Activated T-cell treated with anti-CD3 and anti-CD28 coated beads for 4 hours (primary cell): ENCODE measurements at regions not wholly inside any gene's neighbourhood (a gene's known extent, or its start where the extent isn't known, plus 50 kb on each side); places are given as distances from the start of the nearest gene placed in this dataset.

Experiments used
- DNase-seq: peaks from one replicate; pipeline ENCODE4 v3.0.0-alpha.2; 2020

DNA sequence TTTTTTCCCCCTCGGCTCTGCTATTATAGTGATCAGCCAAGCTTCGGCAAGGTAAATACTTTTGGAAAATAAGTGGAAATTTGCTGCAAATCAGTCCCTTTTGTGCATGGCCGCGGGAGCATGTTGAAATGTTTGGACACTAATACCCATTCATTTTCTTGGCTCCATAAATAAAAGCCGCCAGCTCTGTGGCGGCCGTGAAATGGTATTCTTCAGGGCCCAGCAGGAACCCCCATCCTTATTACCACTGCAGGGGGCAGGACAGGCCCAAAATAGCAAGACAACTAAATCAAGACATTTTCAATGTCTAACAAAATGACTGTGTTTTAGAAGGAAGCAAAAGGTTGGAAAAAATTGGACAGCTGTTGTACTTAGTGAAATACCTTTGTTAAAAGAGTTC, 362.3 kb downstream of the NR2F2 start:
- DNase-seq: no peak

DNA sequence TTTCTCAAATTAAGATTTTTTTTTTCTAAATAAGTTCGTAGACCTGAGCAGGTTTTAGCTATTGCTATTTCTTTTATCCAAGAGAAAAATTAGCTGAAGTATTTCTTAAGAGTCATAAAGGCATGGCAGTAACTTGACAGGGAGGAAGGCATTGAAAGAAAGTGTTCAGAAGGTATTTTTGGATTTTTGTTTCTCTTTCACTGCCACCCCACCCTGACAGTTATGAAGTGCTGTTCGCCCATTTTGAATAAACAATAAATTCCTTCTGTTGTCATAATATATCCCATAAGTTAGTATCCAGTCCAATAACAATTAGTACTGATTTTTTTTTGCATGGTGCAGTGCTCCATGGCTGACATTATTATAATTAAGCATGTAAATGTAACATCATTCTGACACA, 363.0 kb downstream of the NR2F2 start:
- no peak for DNase-seq

DNA sequence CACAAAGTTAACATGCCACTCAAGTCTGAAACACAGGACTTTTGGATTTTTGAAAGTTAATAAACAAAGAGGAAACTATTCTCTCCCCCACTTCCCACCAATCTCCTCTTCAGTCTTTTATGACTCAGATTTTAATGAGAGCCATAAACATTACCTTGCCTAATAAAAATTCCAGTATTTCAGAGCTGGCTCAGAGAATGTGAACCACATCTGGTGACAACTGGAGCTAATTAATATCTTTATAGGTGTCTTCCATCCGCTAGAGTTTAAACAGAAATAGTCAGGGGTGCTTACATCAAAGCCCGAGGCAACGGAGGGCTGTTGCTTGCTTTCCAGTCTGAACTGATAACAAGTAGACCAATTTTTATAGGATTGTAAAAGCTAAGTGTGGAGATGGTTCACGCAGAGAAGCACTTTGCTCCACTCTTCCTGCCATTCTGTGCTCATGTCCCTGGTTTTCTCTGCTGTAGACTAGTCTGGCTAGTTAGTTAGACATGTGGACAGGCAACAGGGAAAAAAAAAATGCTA, 363.6 kb downstream of the NR2F2 start:
- no peak for DNase-seq

DNA sequence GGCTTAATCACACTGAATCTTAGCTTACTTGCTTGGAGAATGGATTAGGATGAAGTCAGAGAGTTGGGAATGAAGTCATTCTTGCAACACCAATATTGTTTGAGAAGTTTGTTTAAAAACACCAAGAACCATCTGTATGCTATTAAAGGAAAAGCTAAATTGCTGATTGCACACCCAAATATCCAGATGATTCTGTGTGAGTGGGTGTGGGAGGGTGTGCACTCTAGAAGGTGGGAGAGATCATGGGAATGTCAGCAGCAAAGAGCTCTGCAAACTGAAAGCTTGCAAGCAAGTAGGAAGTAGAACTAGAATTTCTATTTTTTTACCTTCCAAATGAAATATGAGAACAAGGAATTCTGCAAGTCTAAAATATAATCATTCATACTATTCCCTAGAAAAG, 364.9 kb downstream of the NR2F2 start:
- no peak for DNase-seq

DNA sequence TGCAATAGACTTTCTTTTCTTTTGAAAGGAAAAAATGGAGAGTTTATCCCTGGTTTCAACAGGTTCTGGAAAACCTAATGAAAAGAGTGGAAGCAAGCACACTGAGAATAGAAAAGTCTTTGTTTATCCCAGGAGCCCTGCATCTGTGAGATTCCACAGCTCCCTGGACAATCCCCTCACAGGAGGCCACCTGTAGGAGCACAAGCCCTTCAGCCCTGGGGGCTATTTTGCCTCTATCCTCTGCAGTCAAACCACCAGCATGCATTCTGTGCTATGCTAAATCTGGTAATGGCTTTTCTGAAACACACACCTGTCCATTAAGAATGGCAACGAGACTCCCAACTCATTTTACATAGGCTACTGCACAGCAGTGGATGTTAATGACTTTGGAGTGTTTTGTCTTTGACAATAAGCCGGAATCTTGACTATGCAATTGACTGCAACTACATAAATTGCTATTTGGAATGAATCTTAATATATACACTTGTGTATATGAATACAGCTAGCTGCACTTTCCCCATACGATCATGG, 369.4 kb downstream of the NR2F2 start:
- DNase-seq: no peak

DNA sequence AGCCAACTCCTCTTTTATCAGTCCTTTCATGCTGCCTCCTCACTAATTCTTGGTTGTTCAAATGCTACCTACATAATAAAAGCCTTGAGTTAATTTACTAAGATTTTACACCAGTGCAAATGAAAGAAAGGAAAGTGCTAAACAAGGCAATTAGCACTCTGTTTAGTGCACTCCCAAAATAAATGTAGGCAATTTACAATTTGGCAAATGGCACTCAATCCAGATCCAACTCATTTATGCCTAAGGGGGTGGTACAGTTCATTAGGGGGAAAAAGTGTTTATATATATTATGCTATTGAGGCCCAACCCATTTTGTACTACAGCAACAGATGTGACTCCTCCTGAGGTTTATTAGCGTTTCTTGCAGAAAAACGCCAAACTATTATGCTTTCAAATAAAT, 370.1 kb downstream of the NR2F2 start:
- no peak for DNase-seq

DNA sequence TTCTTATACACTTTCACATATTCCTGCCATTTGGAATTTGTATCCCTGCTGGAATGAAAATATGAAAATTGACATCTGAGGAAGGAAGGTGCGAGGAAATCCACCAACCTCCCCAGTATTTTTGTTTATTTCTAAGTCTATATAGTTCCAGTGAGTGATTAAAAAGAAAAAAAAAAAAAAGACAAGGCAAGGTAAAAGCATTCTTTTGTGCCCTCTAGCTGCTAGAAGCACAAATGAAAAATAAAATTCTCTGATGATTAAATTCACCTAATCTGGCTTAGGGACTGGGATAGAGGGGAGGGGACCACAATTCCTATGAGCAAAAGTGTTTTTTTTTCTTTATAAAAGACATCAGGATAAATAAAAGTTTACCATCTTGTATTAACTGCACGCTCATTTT, 370.9 kb downstream of the NR2F2 start:
- no peak for DNase-seq

DNA sequence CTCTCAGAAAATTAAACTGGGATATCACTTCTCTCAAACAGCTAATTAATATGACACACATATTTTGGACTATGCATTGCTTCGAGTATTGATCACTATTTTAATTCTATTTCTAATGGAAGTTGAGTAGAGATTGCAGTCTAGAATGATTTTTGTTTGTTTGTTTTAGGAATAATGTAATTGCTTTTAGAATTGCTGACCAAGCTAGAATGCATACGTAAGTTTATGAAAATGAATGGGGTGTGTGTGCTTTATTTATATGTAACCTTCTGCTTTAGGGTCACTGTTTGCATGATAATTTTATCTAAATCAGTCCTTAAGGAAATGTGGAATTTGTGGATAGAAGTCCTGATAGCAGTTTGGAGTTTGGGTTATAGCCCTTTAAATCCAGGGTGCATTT, 371.4 kb downstream of the NR2F2 start:
- DNase-seq: no peak

DNA sequence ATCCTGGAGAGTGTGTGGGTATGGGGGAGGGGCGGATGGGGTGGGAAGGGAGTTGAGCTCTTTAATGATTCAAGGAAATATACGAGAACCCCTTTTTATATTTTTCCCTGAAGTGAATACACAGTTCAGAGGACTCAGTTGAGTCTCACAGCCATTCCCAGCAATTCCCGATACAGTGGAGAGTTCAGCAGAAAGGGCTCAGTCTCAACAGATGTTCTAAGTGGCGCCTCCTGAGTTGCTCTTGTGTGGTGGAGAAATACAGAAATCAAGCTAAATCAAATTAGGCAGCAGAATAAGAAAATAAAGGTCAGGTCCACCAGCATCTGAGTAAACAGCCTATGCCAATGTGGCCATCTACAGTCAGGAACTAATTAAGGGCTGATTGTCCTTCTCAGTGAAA, 372.1 kb downstream of the NR2F2 start:
- DNase-seq: no peak

DNA sequence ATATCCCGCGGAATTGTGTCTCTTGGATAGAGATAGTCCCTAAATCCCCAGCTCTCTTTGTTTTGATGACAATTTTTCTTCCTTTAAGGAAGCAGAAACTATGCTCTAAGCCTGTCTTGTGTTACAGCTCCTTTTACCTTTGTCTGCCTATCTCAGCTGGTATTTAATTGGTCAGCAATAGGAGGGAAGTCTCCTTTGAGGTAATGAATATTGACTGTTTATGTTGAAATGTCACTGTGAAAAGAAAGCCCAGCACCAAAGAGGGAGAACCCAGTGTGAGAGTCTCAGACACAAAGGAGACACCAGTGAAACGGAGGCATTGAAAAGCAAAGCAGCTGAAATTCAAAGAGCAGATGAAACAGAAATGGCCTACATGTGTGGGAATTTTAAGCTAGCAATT, 372.6 kb downstream of the NR2F2 start:
- DNase-seq: no peak

DNA sequence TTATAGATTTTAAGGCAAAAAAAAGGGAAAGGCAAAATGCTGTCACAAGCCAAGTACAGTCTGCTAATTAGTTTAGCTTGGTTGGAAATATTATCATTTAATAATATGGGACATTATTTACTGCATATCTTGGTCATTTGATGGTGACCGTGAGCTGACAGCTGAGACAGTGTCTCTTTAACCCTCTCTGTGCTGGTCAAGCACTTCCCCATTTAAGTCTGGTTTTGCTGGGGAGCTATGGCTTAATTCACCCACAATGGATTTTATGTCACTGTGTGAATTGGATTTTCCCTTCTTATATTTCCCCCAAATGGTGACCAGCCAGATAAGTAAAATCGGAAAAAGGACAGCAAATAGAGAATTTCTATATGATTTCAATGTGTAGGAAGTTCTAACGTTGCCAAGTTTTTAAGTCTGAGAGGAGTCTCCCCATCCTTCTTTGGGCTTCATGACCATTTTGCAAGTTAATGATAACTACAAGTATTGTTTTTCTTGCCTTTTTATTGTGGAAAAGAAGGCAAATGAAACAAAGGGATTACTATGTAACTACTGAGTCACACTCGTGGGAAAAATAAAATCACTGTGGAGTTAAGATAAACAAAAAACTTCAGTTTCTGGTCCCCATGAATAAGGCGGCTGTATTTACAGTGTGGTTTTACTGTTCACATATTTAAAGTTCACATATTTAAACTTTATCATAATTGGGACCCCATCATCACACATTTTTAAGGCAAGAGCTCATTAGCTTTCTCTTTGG, 373.5 kb downstream of the NR2F2 start:
- no peak for DNase-seq

DNA sequence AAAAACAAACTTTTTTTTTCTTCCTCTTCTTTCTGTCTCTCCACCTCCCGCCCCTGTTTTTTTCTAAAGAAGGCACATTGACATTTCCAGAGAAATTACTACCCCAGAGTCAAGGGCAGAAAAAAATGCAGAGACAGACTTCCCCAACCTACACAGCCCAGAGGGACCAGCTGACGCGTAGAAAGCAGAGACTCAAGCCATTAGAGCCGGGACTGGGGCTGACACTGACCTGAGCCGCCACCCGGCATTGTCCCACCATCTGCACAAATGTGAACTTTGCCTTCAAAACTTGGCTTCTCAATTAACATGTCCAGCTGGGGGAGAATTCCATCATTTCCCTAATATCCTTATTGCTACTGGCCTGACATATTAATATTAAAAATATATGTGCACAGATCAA, 385.6 kb downstream of the NR2F2 start:
- DNase-seq: no peak

DNA sequence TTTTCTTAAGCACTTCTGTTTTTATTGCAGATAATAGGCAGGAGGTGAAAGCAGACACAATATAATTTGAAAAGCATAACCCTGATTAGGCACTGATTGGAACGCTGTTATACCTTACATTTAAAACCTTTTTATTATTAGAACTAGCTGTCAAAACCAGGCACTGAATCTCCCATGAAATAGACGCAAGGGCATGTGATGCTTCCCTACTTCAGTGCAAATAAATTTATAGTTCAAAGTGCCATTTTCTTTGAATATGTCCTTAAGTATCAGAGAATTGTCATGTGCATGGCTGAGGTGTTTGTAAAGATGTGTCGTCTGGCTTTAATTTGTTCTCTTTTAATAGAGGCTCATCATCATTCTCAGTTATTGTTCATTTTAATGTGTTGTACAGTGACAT, 386.0 kb downstream of the NR2F2 start:
- DNase-seq: no peak

DNA sequence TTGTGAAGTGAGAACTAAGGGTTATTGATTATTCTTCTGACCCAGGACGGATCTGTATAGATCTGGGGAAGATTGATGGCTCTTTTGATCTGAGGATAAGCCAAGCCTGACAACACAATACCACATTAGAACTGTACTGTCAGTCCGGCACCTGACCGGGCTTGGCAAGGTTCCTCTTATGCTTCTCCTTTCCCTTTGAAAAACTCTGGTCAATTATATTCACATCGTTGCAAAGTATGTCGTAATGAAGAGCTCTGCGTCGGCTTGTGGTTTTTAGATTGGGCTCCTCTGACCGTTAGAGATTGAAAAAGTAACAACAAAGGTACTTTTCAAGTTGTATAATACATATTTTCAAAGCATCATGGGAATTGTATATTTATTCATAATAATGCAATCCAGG, 389.8 kb downstream of the NR2F2 start:
- no peak for DNase-seq

DNA sequence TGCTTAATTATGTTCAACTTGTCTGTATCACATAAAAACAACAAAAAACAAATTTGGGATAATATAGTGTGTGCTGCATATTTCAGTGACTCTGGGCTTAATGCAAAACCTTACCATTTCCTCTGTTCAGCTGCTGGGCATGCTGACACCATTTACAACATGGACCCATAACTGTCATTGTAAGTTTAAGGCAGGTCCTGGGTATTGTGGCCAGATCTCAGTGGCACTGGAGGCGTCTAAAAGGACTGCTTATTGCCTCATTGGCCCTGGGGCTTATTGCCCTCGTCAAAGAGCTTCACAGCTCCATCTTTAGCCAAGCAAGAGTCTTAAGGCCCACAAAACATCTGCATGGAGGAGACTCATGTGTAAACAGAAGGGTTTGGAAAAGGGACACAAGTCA, 390.2 kb downstream of the NR2F2 start:
- DNase-seq: no peak

DNA sequence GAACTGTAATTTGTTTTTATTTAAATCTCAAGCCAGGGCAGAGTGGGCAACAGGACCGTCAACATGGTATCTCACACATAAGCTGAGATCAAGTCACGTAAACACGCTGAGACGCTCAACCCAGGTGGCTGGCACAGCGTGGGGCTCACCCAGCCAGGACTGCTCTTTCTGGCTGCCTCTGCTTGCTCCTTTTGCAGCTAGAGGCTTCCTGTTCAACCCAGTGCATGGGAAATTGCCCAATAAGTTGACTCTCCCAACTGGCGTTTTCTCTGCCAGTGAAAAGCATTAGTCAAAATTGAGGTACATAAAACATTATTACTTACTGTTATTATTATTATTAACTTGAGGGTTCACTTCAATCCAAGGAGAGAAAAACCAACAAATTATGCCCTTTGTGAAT, 398.1 kb downstream of the NR2F2 start:
- DNase-seq: no peak

DNA sequence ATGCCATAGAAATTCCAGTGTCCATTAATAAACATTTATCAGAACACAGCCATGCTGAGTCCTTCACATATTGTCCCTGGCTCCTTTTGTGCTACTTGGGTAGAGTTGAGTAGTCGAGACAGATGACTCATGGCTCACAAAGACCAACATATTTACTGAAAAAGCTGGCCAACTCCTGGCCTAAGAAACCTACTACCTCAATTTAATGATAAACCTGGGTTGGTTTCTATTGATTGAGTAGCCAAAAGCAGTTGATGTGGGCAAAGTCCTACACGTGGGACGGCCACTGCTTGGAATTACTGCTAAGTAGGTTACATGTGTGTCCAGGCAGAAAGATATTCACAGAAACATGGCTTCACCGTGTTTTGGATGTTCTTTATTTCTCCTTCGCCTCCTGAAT, 402.2 kb downstream of the NR2F2 start:
- no peak for DNase-seq

DNA sequence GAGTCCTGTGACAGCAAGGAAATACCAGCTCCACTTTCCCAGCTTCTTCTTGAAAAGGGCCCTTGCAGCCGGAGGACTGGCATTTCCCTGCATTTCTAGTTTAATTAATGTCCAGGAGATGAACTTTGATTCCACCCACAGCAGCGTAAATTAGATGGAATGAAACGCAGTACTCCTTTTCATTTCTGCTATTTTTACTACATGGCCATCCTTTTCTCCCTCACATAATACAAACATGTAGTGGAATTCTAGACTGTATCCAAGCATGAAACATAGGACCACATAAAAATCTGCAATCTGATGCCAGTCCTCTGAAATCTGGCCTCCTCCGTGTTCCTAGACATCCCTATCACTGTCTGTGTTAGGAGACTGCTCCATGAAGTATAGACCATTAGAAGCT, 403.2 kb downstream of the NR2F2 start:
- no peak for DNase-seq

DNA sequence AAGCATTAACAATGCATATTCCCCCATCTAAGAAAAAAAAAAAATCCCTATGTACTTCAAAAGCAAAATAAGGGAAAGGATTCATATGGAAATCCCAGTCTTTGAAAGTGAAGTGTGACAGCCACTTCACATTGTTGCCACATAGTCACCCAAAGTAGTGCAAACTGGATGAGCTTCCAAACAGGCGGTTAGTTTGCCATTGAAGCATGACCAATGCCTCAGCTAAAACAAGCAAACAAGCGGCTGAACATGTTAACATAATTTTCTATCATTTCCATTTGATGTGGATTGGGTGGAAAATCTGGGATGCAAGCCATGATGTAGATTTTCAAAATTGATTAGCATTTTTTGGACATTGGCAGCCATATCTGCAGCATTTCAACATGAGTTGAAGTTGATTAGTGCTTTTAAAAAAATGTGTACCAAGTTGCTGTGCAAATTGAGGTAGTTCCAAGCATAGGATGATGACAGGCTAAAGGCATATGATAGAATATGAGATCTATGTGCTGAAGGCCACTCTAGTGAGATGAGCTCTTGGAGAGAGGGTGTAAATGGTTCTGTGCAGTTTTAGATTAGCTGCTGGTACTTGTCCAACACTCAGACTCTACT, 405.2 kb downstream of the NR2F2 start:
- no peak for DNase-seq

DNA sequence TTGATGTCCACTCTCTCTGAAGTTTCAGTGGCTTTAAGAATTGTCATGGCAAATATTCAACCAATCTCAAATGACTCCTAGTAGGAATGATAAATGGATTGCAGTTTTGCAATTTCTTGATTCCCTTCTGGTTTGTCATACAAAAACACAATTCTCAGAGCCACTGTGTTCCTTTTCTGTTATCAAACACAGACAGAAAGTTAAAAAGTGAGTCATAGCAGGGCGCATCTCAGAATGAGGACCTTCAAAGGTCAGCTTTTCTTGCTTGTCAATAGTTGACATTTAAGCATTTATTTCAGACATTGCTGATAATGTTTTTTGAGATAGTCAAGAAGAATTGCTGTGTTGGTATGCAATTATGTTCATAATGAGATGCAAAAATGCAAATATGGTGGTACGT, 405.9 kb downstream of the NR2F2 start:
- DNase-seq: no peak

DNA sequence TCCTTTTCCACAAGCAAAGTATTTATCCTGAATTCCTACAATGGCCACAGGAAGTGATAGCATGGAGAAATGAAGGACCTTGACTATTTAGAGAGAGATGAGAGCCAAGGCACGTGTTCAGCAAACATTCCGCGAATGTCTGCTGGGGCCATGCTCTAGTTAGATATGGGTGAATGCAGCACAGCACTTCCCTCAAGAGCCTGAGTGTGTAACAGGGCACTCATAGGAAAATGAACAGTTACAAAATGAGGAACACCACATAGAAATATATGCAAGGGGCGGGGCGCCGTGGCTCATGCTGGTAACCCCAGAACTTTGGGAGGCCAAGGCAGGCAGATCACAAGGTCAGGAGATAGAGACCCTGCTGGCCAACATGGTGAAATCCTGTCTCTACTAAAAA, 406.9 kb downstream of the NR2F2 start:
- no peak for DNase-seq

DNA sequence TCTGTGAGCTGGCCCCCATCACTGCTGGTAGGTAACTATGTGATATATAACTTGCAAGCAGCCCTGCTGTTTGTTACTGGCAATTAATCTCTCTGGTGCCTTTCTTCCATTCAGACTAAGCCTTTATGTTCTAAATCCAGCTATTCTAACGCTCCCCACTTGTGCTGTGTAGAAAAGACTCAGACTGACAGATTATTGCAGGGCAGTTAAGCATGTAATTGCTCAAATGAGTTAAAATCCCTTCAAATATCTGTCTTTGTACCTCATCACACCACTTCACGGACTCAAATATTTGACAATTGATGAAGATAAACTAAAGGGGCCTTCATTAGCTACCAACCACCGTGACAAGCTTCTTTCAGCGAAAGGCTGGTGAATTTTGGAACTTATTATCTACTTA, 416.2 kb downstream of the NR2F2 start:
- no peak for DNase-seq

DNA sequence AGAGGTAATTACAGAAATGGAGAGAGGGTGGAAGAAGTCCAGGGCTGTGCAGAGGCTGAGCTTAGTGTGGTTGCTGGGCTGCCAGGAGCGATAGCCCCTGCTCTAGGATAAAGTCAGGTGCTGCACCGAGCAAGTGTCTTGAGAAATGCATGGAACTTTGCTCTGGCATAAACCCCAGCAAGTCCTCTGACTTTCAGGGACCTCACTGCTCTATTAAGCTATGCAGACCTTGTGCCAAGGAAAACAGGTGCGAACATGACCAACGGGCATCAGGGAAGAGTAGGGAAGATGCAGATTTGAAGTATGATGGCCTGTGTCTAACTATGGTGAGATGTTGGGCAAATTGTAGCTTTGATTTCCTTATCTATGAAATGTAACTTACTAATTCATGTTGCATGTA, 416.8 kb downstream of the NR2F2 start:
- DNase-seq: no peak

DNA sequence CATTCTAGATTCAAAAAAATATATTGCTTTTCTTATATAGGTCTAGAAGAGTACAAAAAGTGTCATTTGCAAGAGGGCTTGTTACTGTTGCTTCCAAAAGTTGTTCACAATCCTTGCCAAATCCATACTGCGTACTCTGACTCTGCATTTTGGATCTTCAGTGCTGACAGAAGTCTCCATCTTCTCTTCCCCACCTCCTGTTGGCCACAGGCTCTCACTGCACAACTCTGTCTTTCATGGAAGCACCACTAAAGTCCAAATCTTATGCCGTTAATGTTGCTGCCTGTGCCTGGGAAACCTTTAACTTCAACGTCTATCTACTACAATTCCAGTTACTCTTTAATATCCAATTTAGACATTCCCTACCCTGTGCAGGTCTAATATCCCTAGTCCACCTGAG, 419.9 kb downstream of the NR2F2 start:
- DNase-seq: no peak

DNA sequence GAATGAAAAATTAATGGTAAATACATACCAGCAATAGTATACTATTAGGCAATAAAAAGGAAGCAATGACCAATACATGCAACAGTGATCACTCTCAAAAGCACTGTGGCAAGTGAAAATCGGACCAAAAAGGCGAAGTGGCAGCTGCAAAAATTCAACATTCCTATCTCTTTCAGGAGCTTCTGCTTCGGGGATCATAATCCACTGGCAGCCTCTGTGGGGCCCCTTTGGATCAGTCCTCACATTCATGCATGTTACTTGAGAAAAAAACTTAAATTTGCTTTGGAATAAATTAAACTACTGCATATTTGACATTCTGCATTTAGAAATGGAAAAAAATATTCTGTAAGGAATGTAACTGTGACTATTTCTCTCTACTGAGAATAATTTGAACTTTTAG, 425.6 kb downstream of the NR2F2 start:
- no peak for DNase-seq
